8988T (cell line): ENCODE measurements at regions not wholly inside any gene's neighbourhood (a gene's known extent, or its start where the extent isn't known, plus 50 kb on each side); places are given as distances from the start of the nearest gene placed in this dataset.

Experiments
- DNase-seq: peaks from one replicate; pipeline ENCODE4 v3.0.0; 2011

DNA sequence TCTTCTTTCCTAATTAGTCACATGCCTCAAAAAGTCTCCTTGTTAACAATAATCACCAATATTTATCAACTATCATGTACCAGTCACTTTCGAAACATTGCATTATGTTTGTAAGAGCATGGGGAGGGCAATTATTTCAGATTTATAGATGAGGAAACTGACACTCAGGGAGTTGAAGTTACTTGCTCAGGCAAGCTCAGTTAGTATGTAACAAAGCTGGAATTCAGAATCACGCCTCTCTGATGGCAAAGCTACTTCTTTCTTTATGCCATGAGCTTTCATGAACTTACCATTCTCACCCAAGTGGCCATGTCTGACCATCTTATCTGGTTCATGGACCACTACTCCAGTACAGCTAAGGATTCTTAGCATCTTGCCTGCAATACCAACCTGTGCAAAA, 183.4 kb upstream of the TANK start:
- DNase-seq = no peak

DNA sequence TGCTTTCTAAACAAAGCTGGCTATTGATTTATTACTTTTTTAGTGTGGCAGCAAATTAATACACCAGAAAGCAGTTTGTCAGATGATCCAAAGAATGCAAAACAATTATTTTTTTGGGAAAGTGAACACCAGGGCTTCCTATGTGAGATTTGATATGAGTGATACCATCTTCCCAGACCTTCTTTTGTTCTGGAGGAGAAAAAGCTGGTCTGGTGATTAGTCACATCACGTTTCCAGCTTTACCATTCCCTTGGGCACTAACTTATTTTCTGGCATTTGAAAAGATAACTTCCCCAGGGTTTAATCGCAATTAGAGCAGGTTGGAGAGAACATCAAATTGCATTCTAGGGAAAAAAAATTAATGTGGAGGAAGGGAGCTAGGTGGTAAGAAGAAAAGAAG, 182.9 kb upstream of the TANK start:
- DNase-seq = no peak

DNA sequence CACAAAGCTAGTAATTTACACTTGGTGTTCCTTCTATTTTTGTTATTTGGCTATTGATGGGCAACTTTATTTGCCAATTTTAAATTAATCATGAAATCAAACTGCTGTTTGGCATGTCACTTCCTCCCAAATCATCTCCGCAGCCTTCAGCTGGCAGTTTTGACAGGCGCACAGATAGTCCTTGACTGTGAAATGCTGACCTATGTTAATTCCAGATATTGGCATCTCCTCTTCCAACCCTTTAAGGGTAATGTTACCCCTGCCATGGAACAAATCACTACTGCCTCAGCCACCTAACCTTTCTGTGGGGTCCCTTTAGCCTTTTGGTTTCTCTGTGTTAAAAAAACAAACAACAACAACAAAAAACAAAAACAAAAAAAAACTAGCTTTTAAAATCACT, 182.4 kb upstream of the TANK start:
- no peak for DNase-seq

DNA sequence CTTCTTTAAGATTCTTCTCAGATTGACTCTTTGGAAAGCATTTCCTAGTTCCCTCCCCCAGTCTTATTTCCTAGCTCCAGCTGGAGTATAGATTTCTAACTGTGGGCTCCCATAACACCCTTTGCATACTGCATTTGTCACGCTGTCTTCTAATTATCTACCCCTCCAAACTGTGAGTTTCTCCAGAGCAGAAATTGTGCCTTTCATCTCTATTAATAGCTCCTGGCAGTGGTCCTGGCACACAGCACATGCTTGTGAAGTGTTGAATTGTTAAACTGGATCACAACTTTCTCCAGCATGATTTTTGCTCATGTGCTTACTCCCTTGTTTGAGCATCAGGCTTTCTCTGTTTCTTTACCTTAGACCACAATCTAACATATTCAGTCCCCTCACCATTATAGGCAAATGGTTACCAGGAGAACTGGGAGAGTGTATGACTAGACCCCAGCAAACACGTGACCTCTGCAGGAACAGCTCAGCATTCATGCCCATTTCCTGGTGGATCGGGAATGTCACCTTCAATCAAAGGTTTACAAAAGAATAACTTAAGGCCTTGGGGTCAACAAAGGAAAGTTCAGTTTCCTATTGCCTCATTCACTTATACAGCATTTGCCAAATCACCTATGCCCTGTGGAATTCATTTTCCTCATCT, 175.7 kb upstream of the TANK start:
- no peak for DNase-seq

DNA sequence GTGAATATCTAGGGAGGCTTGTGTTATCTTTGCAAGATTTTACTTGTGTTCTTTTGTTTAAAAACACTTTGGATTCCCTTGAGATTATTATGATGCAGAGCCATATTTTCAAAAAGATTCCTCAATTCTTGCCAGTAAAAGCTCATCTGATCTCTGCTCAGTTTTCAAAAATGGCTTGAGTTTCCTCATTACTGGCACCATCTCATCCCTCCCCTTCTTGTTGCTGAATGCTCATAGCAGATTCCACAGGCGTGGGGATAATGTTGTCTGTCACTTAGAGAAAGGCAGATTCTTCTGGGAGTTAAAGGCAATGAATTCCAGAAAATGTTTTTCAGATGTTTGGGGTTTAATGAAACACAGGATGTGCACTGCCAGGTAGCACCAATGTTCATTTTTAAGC, 170.4 kb upstream of the TANK start:
- no peak for DNase-seq

DNA sequence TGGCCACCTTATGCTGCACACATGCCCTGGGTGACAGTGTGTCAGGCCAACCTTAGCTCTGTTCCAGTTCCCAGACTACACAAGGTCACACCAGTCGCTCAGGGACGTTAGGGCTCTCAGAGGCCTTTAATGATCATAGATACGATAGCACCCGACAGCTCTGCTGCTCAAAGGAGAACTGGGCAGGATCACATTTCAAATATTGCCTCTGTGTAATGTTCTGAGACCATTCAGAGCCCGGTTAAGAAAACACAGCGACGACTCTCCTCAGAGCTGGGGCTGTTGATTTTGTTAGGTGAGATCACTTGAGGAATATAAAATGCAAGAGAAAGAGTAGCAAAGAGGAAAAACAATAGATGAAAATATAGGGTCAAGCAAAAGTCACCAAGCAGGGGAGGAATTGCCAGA, 166.6 kb upstream of the TANK start:
- DNase-seq = no peak

DNA sequence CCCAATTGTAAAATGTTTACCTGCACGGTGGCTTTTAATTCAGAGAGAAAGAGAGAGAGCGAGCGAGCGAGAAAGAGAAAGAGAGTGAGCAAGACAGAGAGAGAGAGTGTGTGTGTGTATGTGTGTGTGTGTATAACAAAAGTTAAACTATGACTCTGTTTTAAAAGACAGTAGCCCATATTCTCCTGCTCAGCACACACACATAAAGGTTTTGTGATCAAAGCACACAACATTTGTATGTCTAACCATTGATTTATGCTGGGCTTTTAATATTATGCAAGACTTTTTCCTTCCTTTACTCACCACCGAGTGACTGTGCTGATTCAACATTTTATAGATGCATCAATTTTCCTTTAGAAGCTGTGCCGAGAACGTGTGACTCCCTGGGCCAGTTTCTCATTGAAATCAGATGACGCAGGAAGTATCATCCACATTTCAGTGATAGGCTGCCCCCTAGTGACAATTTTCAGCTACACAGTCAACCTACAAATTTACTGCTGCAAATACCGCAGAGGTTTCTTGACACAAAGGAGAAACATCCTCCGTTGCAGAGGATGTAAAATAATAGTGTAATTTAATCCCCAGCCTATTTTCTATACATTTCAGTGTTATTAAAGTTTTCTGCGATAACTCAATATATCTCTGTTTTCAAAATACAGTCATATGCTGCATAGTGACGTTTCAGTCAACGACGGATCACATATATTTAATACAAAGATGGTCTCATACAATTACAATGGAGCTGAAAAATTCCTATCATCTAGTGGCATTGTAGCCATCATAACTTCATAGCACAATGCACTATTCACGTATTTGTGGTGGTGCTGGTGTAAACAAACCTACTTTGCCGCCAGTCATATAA, 165.9 kb upstream of the TANK start:
- no peak for DNase-seq

DNA sequence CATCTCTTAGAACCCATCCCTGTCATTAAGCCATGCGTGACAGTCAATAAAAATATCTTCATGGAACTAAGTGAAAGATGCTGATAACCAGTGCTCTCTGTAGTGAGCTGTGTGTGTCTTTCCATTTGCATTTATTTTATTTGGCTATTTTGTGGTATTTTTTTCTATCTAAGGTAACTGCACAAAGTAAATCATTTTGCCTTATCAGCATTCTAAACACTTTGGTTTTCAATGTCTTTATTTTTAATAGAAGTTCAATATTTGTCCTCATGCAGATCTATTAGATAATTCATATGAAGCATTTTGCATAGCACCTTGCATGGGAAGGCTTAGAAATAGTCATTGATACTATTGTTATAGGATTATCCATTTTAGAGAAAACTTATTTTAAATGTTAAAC, 163.6 kb upstream of the TANK start:
- DNase-seq = no peak

DNA sequence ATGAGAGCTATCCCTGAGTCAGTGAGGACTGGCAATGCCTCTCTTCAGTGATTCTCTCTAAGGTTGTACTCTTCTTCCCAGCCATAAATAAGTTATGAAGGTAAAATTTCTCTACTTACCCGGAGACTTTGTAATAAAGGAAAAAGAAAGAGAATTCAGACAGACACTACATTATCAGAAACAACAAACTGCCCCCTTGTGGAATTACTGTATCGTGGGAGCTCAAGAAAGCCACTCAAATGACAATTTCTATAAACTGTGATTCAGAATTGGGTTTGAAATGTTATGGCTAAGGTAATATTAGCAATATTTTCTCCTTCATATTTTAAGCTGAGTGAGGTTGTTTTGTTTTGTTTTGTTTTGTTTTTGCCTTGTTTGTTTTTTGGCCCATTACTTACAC, 155.8 kb upstream of the TANK start:
- no peak for DNase-seq

DNA sequence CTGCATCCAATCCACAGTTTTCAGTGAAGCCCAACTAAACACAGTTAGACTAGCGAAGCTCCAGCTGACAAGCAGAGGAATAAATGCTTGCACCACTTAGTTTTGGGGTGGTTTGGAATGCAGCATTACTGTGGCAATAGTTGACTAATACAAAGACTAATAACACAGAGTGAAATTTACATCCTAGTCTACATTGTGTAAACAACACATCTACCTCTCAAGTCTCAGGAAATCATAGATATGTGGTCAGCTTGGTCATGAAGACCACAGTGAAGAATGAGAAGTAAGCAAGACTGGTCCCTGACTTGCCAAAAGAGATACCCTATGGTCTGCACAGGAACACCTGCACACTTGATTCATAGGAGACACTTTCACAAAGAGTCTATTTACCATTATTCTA, 155.1 kb upstream of the TANK start:
- DNase-seq = no peak

DNA sequence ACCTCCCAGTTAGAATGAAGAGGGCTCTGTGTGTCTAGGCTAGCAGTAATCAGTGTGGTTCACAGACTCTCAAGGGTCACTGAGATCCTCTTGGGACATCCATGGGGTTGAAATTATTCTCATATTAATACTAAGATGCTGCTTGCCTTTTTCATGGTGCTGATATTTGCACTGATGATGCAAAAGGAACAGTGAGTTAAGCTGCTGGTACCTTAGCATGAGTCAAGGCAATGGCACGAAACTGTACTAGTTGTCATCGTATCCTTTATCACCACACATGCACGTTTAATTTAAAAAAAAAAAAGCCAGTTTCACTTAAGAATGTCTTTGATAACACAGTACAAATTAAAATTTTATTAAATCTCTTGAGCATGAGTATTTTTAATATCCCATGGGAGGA, 151.9 kb upstream of the TANK start:
- no peak for DNase-seq

DNA sequence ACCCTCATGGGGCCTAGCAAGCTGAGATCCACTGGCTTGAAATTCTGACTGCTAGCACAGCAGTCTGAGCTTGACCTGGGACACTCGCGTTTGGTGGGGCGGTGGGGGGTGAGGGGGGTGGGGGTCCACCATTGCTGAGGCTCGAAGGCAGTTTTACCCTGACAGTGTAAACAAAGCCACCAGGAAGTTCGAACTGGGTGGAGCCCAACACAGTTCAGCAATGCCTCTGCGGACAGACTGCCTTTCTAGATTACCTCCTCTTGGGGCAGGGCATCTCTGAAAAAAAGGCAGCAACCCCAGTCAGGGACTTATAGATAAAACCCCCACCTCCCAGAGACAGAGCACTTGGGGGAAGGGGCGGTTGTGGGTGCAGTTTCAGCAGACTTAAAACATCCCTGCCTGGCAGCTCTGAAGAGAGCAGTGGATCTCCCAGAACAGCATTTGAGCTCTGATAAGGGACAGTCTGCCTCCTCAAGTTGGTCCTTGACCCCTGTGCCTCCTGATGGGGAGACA, 149.7 kb upstream of the TANK start:
- no peak for DNase-seq

DNA sequence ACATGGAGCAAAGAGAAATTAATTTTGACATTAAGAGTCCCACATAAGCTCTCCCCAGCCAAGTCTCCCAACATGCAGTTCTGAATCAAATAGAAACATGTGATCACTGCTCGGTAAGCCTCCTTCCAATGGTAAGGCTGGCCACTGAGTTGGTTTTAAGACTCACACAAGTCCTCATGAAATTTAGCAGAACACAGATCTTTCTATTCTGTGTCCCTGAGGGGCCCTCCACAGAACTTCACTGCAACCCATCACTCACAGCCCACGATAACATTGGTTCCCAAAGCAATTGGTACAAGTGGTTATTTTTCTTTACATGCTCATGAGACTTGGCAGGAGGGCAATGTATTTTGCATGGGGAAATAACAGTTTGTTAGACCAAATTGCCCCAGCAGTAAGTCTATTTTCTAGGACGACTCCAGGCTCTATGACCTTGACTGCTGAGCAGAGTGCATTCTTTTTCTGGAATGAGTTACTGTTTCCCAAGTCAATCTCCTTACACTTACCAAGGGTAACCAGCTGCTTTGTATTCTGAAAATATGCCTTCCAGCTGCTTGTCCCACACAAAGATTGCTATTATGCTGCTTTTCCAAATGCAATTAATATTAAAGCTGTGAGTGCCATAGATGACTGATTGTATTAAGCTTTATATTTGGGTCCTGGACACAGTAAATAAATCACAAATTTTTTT, 142.3 kb upstream of the TANK start:
- no peak for DNase-seq

DNA sequence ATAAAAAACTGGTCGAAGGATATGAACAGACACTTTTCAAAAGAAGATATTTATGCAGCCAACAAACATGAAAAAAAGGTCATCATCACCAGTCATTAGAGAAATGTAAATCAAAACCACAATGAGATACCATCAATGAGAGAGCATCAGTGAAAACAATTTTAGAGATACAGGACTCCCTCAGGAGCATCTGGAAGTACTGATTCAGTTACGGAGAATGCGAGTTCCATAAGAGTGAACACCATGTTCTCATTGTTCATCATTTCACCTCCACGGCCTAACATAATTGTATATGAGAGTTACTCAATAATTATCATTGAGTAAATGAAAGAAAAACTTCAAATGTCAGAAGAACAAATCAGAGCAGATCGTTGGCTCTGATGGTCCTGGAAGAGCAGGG, 140.9 kb upstream of the TANK start:
- no peak for DNase-seq

DNA sequence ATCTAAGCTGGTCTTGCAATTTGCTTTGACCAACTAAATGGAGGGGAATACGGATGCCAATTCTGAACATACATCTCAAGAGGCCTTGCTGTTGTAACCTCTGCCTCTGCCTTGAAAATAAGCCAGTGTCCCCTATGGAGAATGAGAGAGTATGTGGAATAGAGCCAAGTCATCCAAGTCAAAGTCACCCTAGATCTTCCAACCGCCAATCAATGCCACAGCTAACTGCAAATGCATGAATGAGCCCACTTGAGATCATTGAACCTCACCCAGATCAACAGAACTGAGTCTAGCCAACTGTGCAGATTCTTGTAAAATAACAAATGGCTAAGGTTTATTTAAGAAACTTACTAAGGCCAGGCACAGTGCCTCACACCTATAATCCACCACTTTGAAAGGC, 139.8 kb upstream of the TANK start:
- DNase-seq = no peak

DNA sequence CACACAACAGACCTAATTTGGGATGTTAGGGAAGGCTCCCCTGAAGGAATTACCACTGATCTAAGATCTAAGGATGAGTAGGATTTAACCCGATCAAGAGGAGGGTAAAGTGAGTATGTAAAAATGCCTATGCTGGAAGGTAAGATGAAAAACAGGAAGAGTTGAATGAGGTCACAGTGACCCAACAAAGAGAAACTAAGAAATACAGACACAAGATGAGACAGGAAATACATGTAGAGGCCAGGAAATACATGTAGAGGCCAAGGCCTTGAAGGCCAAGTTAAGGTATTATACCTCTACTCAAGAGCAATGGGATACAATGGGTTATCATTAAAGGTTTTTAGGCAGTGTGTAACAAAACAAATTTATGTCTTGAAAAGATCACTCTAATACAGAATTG, 131.6 kb upstream of the TANK start:
- no peak for DNase-seq

DNA sequence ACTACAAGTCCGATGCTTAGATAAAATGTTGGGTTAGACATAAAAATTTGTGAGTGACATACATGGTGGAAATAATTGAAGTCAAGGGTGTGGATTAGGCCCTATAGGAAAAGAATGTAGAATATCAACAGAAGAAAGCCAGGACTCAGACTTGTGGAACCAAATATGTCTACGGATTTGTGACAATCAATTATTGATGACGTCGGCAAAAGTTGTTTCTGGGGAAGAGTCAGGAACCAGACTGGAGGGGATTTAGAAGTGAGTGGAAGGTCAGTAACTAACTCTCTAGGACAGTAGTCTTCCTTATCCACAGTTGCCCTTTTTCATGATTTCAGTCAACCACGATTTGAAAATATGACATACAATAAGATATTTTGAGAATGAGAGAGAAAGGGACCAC, 130.9 kb upstream of the TANK start:
- DNase-seq = no peak

DNA sequence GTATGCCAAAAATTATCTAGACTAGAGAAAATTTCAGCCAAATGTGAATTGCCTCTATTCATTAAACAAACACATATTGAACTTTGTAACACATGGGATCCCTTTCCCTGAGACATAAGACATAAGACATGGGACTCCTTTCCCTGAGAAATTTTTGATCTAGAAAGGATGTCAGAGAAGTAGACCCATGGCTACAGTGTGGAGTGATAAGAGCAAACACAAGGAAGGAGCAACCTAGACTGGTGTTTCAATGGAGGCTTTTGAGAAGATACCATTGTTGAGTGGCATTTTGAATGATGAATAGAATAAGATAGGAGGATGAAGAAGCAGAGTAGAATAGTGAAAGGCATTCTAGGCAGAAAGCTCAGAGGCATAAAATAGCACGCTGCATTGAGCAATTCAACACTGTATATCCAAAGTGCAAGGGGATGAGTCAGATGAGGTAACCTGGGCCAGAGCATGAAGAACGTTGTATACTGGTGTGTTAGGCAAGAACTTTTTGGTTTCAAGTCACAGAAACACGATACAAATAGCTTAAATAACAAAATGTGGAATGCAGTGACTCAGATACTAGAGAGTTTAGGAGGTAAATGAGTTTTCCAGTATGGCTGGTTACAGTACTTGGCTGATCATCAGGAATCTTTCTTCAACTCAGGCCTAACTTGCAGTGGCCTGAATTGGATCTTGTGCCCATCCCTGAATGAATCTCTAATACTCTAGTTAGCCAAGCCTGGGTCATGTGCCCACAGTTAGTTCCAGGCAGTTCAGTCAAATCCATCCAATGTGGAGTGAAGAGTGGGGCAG, 129.8 kb upstream of the TANK start:
- no peak for DNase-seq

DNA sequence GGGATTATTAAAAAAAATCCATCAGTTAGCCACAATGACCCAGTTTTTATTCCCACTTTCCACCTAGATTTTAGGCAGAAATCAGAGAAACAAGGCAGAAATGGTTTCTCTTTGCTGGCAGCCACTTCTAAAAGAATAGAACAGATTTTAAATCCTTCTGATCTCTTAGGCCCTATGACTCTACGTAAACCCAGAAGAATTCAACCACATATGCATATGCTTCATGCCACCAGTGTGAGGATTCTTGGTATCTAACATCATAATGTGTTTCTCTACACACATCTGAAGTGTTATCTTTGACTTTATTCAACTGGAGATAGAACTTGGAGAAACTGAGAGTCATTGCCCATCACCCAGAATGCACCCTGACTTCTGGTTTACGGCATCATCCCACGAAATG, 128.7 kb upstream of the TANK start:
- DNase-seq = no peak

DNA sequence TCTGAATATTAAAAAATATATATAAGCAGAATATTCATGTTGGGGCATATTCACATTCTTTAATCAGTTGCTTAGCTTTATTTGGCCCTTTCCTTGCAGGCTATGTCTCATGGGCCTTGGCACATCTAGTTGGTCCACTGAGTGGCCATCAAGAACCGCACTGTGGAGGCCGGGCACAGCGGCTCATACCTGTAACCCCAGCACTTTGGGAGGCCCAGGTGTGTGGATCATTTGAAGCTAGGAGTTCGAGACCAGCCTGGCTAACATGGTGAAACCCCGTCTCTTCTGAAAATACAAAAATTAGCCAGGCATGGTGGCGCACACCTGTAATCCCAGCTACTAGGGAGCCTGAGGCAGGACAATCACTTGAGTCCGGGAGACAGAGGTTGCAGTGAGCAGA, 127.6 kb upstream of the TANK start:
- DNase-seq = no peak

DNA sequence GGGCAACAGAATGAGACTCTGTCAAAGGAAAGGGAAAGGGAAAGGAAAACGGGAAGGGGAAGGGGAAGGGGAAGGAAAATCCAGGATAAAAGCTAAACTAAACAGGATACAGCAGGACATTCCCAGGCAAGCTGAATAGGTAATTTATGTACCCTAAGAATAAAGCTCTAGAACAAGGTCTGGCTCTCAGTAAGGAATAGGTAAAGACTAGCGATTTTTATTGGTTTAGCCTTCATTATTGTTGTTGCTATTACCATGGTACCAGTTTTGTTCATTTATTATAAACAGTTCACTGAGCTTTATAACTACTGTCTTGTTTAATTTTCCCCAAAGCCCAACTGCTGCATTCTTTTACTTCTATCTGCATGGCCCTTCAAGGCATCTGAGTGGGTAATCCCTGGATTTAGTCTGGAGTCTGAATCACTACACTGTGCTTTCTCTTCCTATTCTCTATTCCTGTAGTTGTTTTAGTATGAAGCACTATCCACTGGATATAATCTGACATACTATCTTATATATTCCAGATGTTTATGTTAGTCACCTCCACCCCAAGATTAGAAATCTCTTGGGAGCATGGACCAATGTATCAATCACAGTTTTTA, 127.1 kb upstream of the TANK start:
- DNase-seq = no peak

DNA sequence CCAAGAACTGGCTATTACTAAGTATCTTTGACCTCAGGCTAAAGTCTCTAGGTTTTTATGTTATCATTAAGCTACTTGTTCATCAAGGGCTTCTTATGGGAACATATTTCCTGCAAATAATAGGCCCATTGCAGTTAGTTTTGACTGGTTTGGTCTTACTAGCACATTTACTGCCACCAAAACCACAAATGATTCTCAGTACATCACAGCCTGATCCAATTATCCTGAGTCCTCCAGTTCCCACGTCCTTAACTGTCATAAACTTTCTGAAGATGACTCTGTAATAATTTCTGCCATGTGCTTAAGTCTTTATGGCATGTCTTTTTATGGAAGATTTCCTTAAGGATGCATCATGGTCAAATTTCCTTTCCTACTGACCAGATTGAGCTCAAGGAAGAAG, 123.3 kb upstream of the TANK start:
- no peak for DNase-seq

DNA sequence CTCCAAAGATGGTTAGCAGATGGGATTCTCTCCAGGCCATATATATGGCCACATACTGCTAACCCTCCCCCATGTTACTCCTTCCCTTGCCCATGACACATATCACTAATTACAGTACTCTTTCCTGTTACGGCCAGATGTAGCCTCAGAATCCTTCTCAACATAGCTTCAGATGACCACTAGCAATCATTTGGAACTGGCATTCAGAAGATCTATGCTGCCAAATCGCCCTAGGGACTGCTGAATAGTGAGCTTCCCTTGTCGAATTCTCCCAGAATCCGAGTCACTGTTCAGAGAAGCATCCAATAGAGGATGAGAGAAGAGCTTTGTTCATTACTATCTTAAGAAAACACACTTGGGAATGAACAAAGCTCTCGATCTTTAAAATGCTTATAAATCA, 121.2 kb upstream of the TANK start:
- DNase-seq = no peak
